ENCODE measurements at regions not wholly inside any gene's neighbourhood (a gene's known extent, or its start where the extent isn't known, plus 50 kb on each side); places are given as distances from the start of the nearest gene placed in this dataset.

GRCh38 chr6:6918216-6918983 is 189.4 kb upstream of the RREB1 start:
- Histone ChIP-seq H3K4me1 (peaks cover 34% of the 10 kb centered on the region), H3K9me3 (replicated peaks) (peaks cover 6% of the 10 kb centered on the region), H3K4me3 (no peak overlapping the region), H3K36me3 (no peaks in the 10 kb centered on the region), H3K27me3 (ENCODE audit: low read depth) (no peaks in the 10 kb centered on the region), H3K27ac (replicated peaks) (no peak overlapping the region)
- no peak for DNase-seq
- no peak for TF ChIP-seq CTCF (IDR thresholded peaks at IDR 0.05; ENCODE audit: borderline replicate concordance)
- intact Hi-C loops (cut with micrococcal nuclease), result no loop called here

- H3K36me3 ChIP-seq, result no peaks in the 10 kb centered on the region
- H3K27ac ChIP-seq (replicated peaks), result no peak overlapping the region
- H3K27me3 ChIP-seq (ENCODE audit: low read depth), result no peaks in the 10 kb centered on the region
- DNase-seq, result no peak
- intact Hi-C loops (cut with micrococcal nuclease), result no loop called here
- peaks cover 6% of the 10 kb centered on the region for H3K9me3 ChIP-seq (replicated peaks)
- no peak for TF ChIP-seq CTCF (IDR thresholded peaks at IDR 0.05; ENCODE audit: borderline replicate concordance)
- H3K4me1 ChIP-seq, result peaks cover 32% of the 10 kb centered on the region
- no peak overlapping the region for H3K4me3 ChIP-seq
Measured at GRCh38 chr6:6919173-6919572, 188.6 kb upstream of the RREB1 start.

DNA sequence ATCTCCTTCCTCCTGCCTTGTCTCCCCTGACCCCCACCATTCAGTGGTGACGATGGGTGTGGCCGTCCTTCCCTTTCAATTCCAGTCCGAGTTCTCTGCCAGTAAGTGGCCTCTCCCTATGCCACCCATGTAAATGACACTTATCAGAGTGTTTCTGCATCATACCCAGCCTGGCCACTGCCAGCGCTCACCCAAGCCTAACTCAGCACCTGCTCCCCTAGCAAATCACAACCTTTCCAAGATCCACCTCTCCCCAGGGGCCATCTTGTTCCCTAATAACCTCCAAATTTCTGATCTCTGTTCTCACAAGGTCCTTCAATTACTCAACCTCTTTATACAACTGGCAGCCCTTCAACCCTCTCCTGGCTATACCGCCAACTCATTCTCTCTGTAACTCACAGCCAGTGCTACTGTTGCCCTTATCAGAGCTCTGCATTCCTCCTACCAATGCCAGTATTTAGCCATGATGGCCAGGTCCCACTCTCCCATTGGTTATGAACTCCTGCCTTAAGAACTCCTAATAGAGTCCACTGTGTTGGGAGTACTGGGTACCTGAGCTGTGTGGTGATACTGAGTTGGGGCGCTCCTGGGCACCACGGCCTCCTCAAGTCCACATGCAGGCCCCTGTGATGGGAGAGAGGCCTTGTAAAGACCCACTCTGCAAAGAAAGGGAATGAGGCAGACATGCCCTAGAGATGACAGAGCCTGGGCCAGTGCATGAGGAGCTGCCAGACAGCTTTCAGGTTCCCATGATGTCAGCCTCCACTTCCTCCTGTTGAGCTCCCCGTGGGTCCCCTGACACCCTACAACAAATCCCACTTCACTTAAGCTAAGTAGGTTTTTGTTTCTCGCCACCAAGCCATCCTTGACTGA is 187.4 kb upstream of the RREB1 start:
- intact Hi-C loops (cut with micrococcal nuclease), result no loop called here
- no peaks in the 10 kb centered on the region for H3K27me3 ChIP-seq (ENCODE audit: low read depth)
- DNase-seq, result no peak
- peaks cover 28% of the 10 kb centered on the region for H3K4me1 ChIP-seq
- TF ChIP-seq CTCF (IDR thresholded peaks at IDR 0.05; ENCODE audit: borderline replicate concordance), result no peak
- peak overlapping the region; percentile 65 for H3K27ac ChIP-seq (replicated peaks)
- H3K9me3 ChIP-seq (replicated peaks), result peaks cover 6% of the 10 kb centered on the region
- H3K36me3 ChIP-seq, result no peaks in the 10 kb centered on the region
- H3K4me3 ChIP-seq, result no peak overlapping the region

DNA sequence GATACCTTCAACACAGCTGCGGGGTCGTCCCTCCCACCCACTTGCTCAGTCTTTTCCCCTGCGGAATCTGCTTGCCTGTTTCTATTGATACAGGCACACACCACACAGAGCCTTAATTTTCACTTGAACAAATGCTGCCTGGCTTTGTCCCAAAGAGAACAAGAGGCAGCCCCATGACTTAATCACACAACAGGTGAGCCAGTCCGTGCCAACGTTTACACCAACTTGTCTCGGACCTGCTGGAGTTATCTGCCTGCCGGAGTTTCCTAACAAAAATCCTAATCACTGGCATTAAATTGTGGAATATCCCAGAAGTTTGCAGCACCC is 186.8 kb upstream of the RREB1 start:
- intact Hi-C loops (cut with micrococcal nuclease), result no loop called here
- peak overlapping the region; percentile 65 for H3K27ac ChIP-seq (replicated peaks)

GRCh38 chr6:6922166-6922565 is 185.6 kb upstream of the RREB1 start:
- no peaks in the 10 kb centered on the region for H3K27me3 ChIP-seq (ENCODE audit: low read depth)
- no peak for DNase-seq
- no peaks in the 10 kb centered on the region for H3K36me3 ChIP-seq
- TF ChIP-seq CTCF (IDR thresholded peaks at IDR 0.05; ENCODE audit: borderline replicate concordance), result no peak
- no peak overlapping the region for H3K4me3 ChIP-seq
- intact Hi-C loops (cut with micrococcal nuclease), result no loop called here
- H3K27ac ChIP-seq (replicated peaks), result no peak overlapping the region
- H3K4me1 ChIP-seq, result peaks cover 19% of the 10 kb centered on the region
- peaks cover 6% of the 10 kb centered on the region for H3K9me3 ChIP-seq (replicated peaks)

More for the DNA sequence above, 186.8 kb upstream of the RREB1 start:
- H3K36me3 ChIP-seq, result no peaks in the 10 kb centered on the region
- TF ChIP-seq CTCF (IDR thresholded peaks at IDR 0.05; ENCODE audit: borderline replicate concordance), result no peak
- peaks cover 6% of the 10 kb centered on the region for H3K9me3 ChIP-seq (replicated peaks)
- no peak overlapping the region for H3K4me3 ChIP-seq
- H3K4me1 ChIP-seq, result peaks cover 22% of the 10 kb centered on the region
- DNase-seq, result no peak
- no peaks in the 10 kb centered on the region for H3K27me3 ChIP-seq (ENCODE audit: low read depth)

Data from left ventricle myocardium inferior (tissue), 1 donor.